Nephron (organoid): ENCODE measurements at regions not wholly inside any gene's neighbourhood (a gene's known extent, or its start where the extent isn't known, plus 50 kb on each side); places are given as distances from the start of the nearest gene placed in this dataset.

ENCODE experiments used
- H3K27ac Mint-ChIP-seq, 3 experiments: 2 replicates each; pipeline ENCODE4 v1.8.0; 2020; ENCODE audit warnings: mixed read lengths in 3 of 3, mild to moderate bottlenecking in 2 of 3, moderate library complexity in 1 of 3
- H3K27me3 Mint-ChIP-seq: 2 replicates; pipeline ENCODE4 v1.8.0; 2021; ENCODE audit warnings: low read depth, mild to moderate bottlenecking, moderate library complexity, mixed read lengths
- H3K36me3 Mint-ChIP-seq: 2 replicates; pipeline ENCODE4 v1.8.0; 2020; ENCODE audit warnings: low read depth, mixed read lengths
- H3K4me1 Mint-ChIP-seq: 2 replicates; pipeline ENCODE4 v1.8.0; 2020; ENCODE audit warnings: mixed read lengths
- H3K4me3 Mint-ChIP-seq, 3 experiments: 2 replicates each; pipeline ENCODE4 v1.8.0; 2020; ENCODE audit warnings: mild to moderate bottlenecking in 3 of 3, mixed read lengths in 3 of 3, moderate library complexity in 2 of 3
- H3K9me3 Mint-ChIP-seq: 2 replicates; pipeline ENCODE4 v1.8.0; 2020; ENCODE audit warnings: mixed read lengths
- CTCF ChIP-seq, 3 experiments: fragments of 200-600 bp; sonication (generic); IDR thresholded peaks; one replicate each; pipeline ENCODE4 v1.5.0; 2021; ENCODE audit warnings: antibody characterized with exemption in 3 of 3; ENCODE audit not compliant: unreplicated experiment in 3 of 3

- Mint-ChIP-seq H3K4me1 (peaks cover 12% of the 10 kb centered on the region), H3K4me3 (no peak overlapping the region), H3K27ac (no peak overlapping the region), H3K9me3 (no peaks in the 10 kb centered on the region), H3K27me3 (no peaks in the 10 kb centered on the region), H3K36me3 (no peaks in the 10 kb centered on the region)
- no peak for TF ChIP-seq CTCF (IDR thresholded peaks at IDR 0.05; ENCODE audit: unreplicated experiment in 3 of 3)
Observed at GRCh38 chr3:46113608-46114007, 86.3 kb upstream of the XCR1 start.

- TF ChIP-seq CTCF (IDR thresholded peaks at IDR 0.05; ENCODE audit: unreplicated experiment in 3 of 3), result no peak
- Mint-ChIP-seq H3K36me3 (no peaks in the 10 kb centered on the region), H3K27ac (no peak overlapping the region), H3K4me1 (peaks cover 12% of the 10 kb centered on the region), H3K9me3 (no peaks in the 10 kb centered on the region), H3K27me3 (no peaks in the 10 kb centered on the region), H3K4me3 (no peak overlapping the region)
Observed at GRCh38 chr3:46112984-46113383, 85.7 kb upstream of the XCR1 start.

GRCh38 chr3:46112296-46112695 lies 85.0 kb upstream of the XCR1 start:
- H3K4me1 Mint-ChIP-seq, result peaks cover 12% of the 10 kb centered on the region
- no peaks in the 10 kb centered on the region for H3K36me3 Mint-ChIP-seq
- TF ChIP-seq CTCF (IDR thresholded peaks at IDR 0.05; ENCODE audit: unreplicated experiment in 3 of 3), result no peak
- no peaks in the 10 kb centered on the region for H3K27me3 Mint-ChIP-seq
- H3K27ac Mint-ChIP-seq, result no peak overlapping the region
- no peaks in the 10 kb centered on the region for H3K9me3 Mint-ChIP-seq
- H3K4me3 Mint-ChIP-seq, result no peak overlapping the region

GRCh38 chr3:46110701-46111493 lies 83.6 kb upstream of the XCR1 start:
- Mint-ChIP-seq H3K9me3 (no peaks in the 10 kb centered on the region), H3K27ac (no peak overlapping the region), H3K4me1 (peaks cover 4% of the 10 kb centered on the region), H3K4me3 (no peak overlapping the region), H3K36me3 (no peaks in the 10 kb centered on the region), H3K27me3 (no peaks in the 10 kb centered on the region)
- no peak for TF ChIP-seq CTCF (IDR thresholded peaks at IDR 0.05; ENCODE audit: unreplicated experiment in 3 of 3)

GRCh38 chr3:46107682-46108081 lies 80.4 kb upstream of the XCR1 start:
- TF ChIP-seq CTCF (IDR thresholded peaks at IDR 0.05; ENCODE audit: unreplicated experiment in 3 of 3), result no peak
- Mint-ChIP-seq H3K27ac (no peak overlapping the region), H3K27me3 (peaks cover 7% of the 10 kb centered on the region), H3K4me1 (no peaks in the 10 kb centered on the region), H3K9me3 (no peaks in the 10 kb centered on the region), H3K36me3 (no peaks in the 10 kb centered on the region), H3K4me3 (no peak overlapping the region)

- H3K9me3 Mint-ChIP-seq, result no peaks in the 10 kb centered on the region
- H3K27ac Mint-ChIP-seq, result no peak overlapping the region
- H3K4me1 Mint-ChIP-seq, result no peaks in the 10 kb centered on the region
- TF ChIP-seq CTCF (IDR thresholded peaks at IDR 0.05; ENCODE audit: unreplicated experiment in 3 of 3), result no peak
- H3K27me3 Mint-ChIP-seq, result peaks cover 7% of the 10 kb centered on the region
- H3K4me3 Mint-ChIP-seq, result no peak overlapping the region
- H3K36me3 Mint-ChIP-seq, result no peaks in the 10 kb centered on the region
Observed at GRCh38 chr3:46105306-46105919, 78.1 kb upstream of the XCR1 start.
